ENCODE measurements at regions not wholly inside any gene's neighbourhood (a gene's known extent, or its start where the extent isn't known, plus 50 kb on each side); places are given as distances from the start of the nearest gene placed in this dataset.
A peak's percentile ranks its signal among the peaks of the same experiment; 100 is the strongest.

DNA sequence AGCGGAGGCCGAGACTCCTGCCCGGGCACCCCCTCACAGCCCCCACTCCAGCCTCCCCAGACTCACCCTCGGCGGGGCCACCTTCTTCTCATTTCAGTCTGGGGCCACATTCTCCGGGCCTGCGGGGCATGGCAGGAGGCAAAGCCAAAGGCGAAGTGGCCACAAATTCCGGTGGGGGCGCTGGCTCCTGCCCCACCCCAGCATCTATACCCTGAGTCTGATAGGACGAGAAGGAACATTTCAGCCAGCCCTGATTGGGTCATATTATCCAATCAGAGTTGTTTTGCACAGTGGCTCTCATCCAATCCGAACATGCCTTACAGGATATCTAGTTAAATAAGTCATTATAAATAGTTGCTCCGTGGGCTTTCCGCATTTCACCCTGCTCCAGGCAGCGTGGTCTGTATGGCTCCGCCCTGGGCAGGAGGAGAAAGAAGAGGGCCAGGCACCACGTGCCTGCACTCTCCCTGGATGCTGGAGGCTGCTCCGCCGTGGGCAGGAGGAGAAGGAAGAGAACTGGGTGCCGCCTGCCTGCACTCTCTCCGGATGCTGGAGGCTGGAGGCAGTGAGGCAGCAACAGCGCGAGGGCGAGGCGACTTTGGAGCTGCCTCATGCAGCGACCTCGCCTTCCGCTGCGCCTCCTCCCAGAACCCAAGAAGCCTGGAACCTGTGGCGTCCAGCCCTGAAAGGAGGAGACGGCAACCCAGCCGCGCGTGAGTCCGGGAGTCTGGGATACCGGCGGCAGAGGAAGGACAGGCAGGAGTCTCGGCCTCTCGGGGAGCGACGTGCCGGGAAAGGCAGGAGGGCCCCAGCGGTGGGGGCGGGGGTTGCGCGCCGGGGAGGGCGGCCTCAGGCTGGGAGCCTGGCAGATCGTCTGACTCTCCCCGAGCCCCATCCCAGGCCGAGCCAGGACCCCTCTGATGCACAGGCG is 162.9 kb downstream of the ZNF33B start:
- no peaks in the 10 kb centered on the region for H3K9me3 ChIP-seq (ENCODE audit: insufficient read depth, low read length)
- H3K4me1 ChIP-seq (ENCODE audit: insufficient read depth, insufficient read length), result peaks cover 2% of the 10 kb centered on the region
- no peaks in the 10 kb centered on the region for H3K27me3 ChIP-seq (ENCODE audit: insufficient read depth, insufficient read length)
- H3K4me3 ChIP-seq (ENCODE audit: insufficient read length, low read depth), result peak overlapping the region; percentile 66
- H3K9ac ChIP-seq (ENCODE audit: insufficient read length, low read depth), result peak overlapping the region; percentile 75
- DNase-seq (ENCODE audit: low read depth, low spot score), result no peak
- peaks cover 13% of the 10 kb centered on the region for H3K36me3 ChIP-seq (ENCODE audit: insufficient read depth, insufficient read length, low read length)
- TF ChIP-seq ZNF274 (IDR thresholded peaks at IDR 0.05; ENCODE audit: low read depth, low read length), result no peak
- no peak for TF ChIP-seq YY1 (IDR thresholded peaks at IDR 0.05; ENCODE audit: insufficient read depth, insufficient read length)
- no peak for TF ChIP-seq SUZ12 (IDR thresholded peaks at IDR 0.05; ENCODE audit: extremely low read depth, insufficient read depth, insufficient read length)

DNA sequence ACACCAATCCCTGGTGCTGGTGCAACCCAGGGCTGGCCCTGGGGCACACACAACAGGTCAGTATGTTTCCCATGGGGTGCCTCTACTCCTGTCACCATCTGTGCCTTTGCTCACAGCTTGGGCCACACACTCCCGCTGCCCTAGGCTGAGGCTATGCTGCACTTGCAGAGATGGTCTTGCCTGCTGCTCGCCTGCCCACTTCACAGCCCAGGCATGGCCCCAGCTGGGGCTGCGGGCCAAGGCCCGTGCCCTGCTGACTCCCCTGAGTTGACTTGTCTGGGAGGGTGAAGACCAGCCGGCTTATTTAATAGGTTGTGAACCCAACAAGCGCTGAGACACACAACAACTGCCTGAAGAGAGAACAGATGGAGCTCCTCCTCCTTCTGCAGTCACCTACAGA is 184.1 kb downstream of the ZNF33B start:
- H3K27me3 ChIP-seq (ENCODE audit: insufficient read depth, insufficient read length), result no peaks in the 10 kb centered on the region
- H3K36me3 ChIP-seq (ENCODE audit: insufficient read depth, insufficient read length, low read length), result no peaks in the 10 kb centered on the region
- DNase-seq (ENCODE audit: low read depth, low spot score), result no peak
- H3K9me3 ChIP-seq (ENCODE audit: insufficient read depth, low read length), result no peaks in the 10 kb centered on the region
- TF ChIP-seq YY1 (IDR thresholded peaks at IDR 0.05; ENCODE audit: insufficient read depth, insufficient read length), result no peak
- no peak for TF ChIP-seq SUZ12 (IDR thresholded peaks at IDR 0.05; ENCODE audit: extremely low read depth, insufficient read depth, insufficient read length)
- TF ChIP-seq ZNF274 (IDR thresholded peaks at IDR 0.05; ENCODE audit: low read depth, low read length), result no peak
- no peak overlapping the region for H3K4me3 ChIP-seq (ENCODE audit: insufficient read length, low read depth)
- H3K9ac ChIP-seq (ENCODE audit: insufficient read length, low read depth), result no peak overlapping the region
- H3K4me1 ChIP-seq (ENCODE audit: insufficient read depth, insufficient read length), result no peaks in the 10 kb centered on the region

DNA sequence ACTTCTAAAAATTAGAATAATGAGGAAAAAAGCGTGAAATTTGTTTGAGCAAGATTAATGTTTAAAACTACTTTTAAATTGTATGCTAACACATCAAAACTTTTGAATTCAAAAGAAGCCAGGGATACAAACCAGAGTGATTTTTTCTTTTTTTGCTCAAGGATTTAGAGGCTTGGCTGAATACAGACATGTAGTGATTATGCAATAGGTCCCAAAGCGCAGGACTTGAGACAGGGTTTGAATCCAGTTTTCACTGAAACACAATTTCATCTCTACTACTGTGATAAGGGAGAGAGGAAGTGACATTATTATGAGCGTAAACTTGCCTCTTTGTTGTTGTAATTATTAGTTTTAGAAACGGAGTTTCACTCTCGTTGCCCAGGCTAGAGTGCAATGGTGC is 207.3 kb downstream of the ZNF33B start:
- H3K9me3 ChIP-seq (ENCODE audit: insufficient read depth, low read length), result 0 out of 2 replicates have a peak, but pooled peaks cover 7% of the 10 kb centered on the region

DNA sequence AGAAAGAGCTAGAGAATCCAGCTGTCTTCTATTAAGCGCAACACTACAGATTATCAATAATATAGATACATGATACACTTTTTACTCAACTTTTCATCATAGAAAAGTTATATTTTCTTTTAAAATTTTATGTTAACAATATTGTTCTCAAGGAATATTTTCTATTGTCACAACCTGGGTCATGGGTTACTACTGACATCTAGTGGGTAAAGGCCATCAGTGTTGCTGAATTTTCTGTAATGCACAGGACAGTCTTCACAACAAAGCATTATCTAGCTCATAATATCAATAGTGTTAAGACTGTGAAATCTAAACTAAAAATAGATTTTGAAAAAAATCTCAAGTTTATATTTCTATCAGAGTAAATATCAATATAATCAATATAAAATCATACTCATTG is 209.8 kb downstream of the ZNF33B start:
- no peaks in the 10 kb centered on the region for H3K27me3 ChIP-seq (ENCODE audit: insufficient read depth, insufficient read length)
- no peaks in the 10 kb centered on the region for H3K36me3 ChIP-seq (ENCODE audit: insufficient read depth, insufficient read length, low read length)
- no peaks in the 10 kb centered on the region for H3K4me1 ChIP-seq (ENCODE audit: insufficient read depth, insufficient read length)
- H3K9me3 ChIP-seq (ENCODE audit: insufficient read depth, low read length), result no peaks in the 10 kb centered on the region
- no peak for DNase-seq (ENCODE audit: low read depth, low spot score)
- TF ChIP-seq ZNF274 (IDR thresholded peaks at IDR 0.05; ENCODE audit: low read depth, low read length), result no peak
- TF ChIP-seq YY1 (IDR thresholded peaks at IDR 0.05; ENCODE audit: insufficient read depth, insufficient read length), result no peak
- no peak for TF ChIP-seq SUZ12 (IDR thresholded peaks at IDR 0.05; ENCODE audit: extremely low read depth, insufficient read depth, insufficient read length)
- no peak overlapping the region for H3K9ac ChIP-seq (ENCODE audit: insufficient read length, low read depth)
- H3K4me3 ChIP-seq (ENCODE audit: insufficient read length, low read depth), result no peak overlapping the region

More for the DNA sequence above, 207.3 kb downstream of the ZNF33B start:
- Histone ChIP-seq H3K36me3 (ENCODE audit: insufficient read depth, insufficient read length, low read length) (no peaks in the 10 kb centered on the region), H3K4me3 (ENCODE audit: insufficient read length, low read depth) (no peak overlapping the region), H3K4me1 (ENCODE audit: insufficient read depth, insufficient read length) (no peaks in the 10 kb centered on the region), H3K9ac (ENCODE audit: insufficient read length, low read depth) (no peak overlapping the region), H3K27me3 (ENCODE audit: insufficient read depth, insufficient read length) (no peaks in the 10 kb centered on the region)
- TF ChIP-seq SUZ12 (IDR thresholded peaks at IDR 0.05; ENCODE audit: extremely low read depth, insufficient read depth, insufficient read length), result no peak
- no peak for TF ChIP-seq YY1 (IDR thresholded peaks at IDR 0.05; ENCODE audit: insufficient read depth, insufficient read length)
- no peak for TF ChIP-seq ZNF274 (IDR thresholded peaks at IDR 0.05; ENCODE audit: low read depth, low read length)
- no peak for DNase-seq (ENCODE audit: low read depth, low spot score)

DNA sequence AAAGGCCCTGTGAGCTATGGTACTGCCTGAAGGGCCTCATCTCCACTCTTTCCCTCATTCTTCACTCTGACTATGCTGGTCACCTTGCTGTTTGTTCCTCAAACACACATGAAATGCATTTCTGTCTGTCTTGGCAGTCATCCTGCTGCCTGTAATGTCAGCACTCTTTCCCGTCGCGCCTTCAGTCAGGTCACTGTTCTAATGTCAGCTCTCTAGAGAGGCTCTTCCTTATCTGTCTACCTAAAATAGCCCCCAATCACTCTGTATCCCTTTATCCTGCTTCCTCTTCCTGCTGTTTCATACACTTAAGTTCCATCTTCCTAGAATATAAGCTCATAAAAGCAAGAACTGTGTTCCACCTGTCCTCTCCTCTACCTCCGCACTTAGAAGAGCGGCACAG is 215.5 kb downstream of the ZNF33B start:
- no peak overlapping the region for H3K9ac ChIP-seq (ENCODE audit: insufficient read length, low read depth)
- TF ChIP-seq ZNF274 (IDR thresholded peaks at IDR 0.05; ENCODE audit: low read depth, low read length), result no peak
- TF ChIP-seq YY1 (IDR thresholded peaks at IDR 0.05; ENCODE audit: insufficient read depth, insufficient read length), result no peak
- TF ChIP-seq SUZ12 (IDR thresholded peaks at IDR 0.05; ENCODE audit: extremely low read depth, insufficient read depth, insufficient read length), result no peak
- H3K4me1 ChIP-seq (ENCODE audit: insufficient read depth, insufficient read length), result no peaks in the 10 kb centered on the region
- H3K9me3 ChIP-seq (ENCODE audit: insufficient read depth, low read length), result no peaks in the 10 kb centered on the region
- no peaks in the 10 kb centered on the region for H3K36me3 ChIP-seq (ENCODE audit: insufficient read depth, insufficient read length, low read length)
- H3K4me3 ChIP-seq (ENCODE audit: insufficient read length, low read depth), result no peak overlapping the region
- no peak for DNase-seq (ENCODE audit: low read depth, low spot score)
- H3K27me3 ChIP-seq (ENCODE audit: insufficient read depth, insufficient read length), result no peaks in the 10 kb centered on the region

DNA sequence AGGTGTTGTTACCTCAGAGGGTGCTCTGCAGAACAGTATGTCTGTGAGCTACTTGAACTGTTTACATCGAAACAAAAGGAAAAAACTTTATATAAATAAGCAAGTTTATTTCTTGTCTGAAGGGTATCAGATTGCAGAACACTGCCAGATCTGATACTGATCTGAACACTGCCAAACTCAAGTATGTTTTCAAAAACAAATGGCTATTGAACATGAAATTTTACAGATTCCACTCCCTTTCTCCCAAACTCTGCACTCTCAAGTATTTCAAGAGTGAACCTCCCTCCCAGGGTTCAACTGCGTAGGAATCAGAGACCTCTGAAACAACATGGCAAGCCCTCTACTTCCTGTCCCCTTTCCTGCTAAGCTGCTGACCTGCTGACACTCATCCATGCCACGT is 216.6 kb downstream of the ZNF33B start:
- H3K9me3 ChIP-seq (ENCODE audit: insufficient read depth, low read length), result no peaks in the 10 kb centered on the region
- DNase-seq (ENCODE audit: low read depth, low spot score), result no peak
- H3K4me1 ChIP-seq (ENCODE audit: insufficient read depth, insufficient read length), result no peaks in the 10 kb centered on the region
- no peaks in the 10 kb centered on the region for H3K27me3 ChIP-seq (ENCODE audit: insufficient read depth, insufficient read length)
- H3K36me3 ChIP-seq (ENCODE audit: insufficient read depth, insufficient read length, low read length), result no peaks in the 10 kb centered on the region
- H3K9ac ChIP-seq (ENCODE audit: insufficient read length, low read depth), result no peak overlapping the region
- TF ChIP-seq SUZ12 (IDR thresholded peaks at IDR 0.05; ENCODE audit: extremely low read depth, insufficient read depth, insufficient read length) (no peak), YY1 (IDR thresholded peaks at IDR 0.05; ENCODE audit: insufficient read depth, insufficient read length) (no peak), ZNF274 (IDR thresholded peaks at IDR 0.05; ENCODE audit: low read depth, low read length) (no peak)
- H3K4me3 ChIP-seq (ENCODE audit: insufficient read length, low read depth), result no peak overlapping the region

DNA sequence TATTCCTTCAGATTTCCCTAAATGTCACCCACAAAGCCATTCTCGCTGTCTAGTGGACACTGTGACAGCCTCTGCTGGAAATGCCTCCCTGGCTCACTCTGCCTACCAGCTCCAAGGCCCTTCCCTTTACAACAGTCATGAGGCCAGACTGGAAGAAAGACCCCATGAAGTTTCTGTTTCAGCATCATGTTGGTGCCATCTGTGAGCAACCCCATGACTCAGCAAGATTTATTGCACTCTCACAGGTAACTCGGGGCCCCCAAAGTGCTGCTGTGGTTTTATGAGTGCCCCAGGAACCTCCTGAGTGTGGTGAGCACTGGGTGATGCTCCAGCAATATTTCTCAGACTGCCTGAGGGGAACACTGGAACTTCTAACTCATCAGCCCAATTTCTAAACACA is 218.6 kb downstream of the ZNF33B start:
- no peaks in the 10 kb centered on the region for H3K9me3 ChIP-seq (ENCODE audit: insufficient read depth, low read length)
- TF ChIP-seq ZNF274 (IDR thresholded peaks at IDR 0.05; ENCODE audit: low read depth, low read length) (no peak), YY1 (IDR thresholded peaks at IDR 0.05; ENCODE audit: insufficient read depth, insufficient read length) (no peak), SUZ12 (IDR thresholded peaks at IDR 0.05; ENCODE audit: extremely low read depth, insufficient read depth, insufficient read length) (no peak)
- H3K27me3 ChIP-seq (ENCODE audit: insufficient read depth, insufficient read length), result no peaks in the 10 kb centered on the region
- no peak overlapping the region for H3K4me3 ChIP-seq (ENCODE audit: insufficient read length, low read depth)
- no peak for DNase-seq (ENCODE audit: low read depth, low spot score)
- no peaks in the 10 kb centered on the region for H3K4me1 ChIP-seq (ENCODE audit: insufficient read depth, insufficient read length)
- H3K36me3 ChIP-seq (ENCODE audit: insufficient read depth, insufficient read length, low read length), result no peaks in the 10 kb centered on the region
- no peak overlapping the region for H3K9ac ChIP-seq (ENCODE audit: insufficient read length, low read depth)
